Upper lobe of left lung (tissue), 6 donors: ENCODE measurements at regions not wholly inside any gene's neighbourhood (a gene's known extent, or its start where the extent isn't known, plus 50 kb on each side); places are given as distances from the start of the nearest gene placed in this dataset.
A peak's percentile ranks its signal among the peaks of the same experiment; 100 is the strongest.

ENCODE experiments used
- ATAC-seq, 2 donors: fragments of 200-7000 bp; cut with Tn5 transposase; one replicate each; pipeline ENCODE4 v1.9.1; 2022; ENCODE audit warnings: mild to moderate bottlenecking in 2 of 2, moderate library complexity in 2 of 2; ENCODE audit not compliant: low FRiP score in 2 of 2
- DNase-seq, 2 donors: peaks; one replicate each; pipeline ENCODE4 v3.0.0-alpha.2; 2019 to 2020
- H3K27ac ChIP-seq, 4 donors: fragments of 200-600 bp; sonication (generic); one replicate each; pipeline ENCODE4 v1.5.1; 2016 to 2019
- H3K27me3 ChIP-seq, 4 donors: fragments of 200-600 bp; sonication (generic); one replicate each; pipeline ENCODE4 v1.5.1; 2017 to 2019
- H3K36me3 ChIP-seq, 4 donors: fragments of 200-600 bp; sonication (generic); one replicate each; pipeline ENCODE4 v1.5.1; 2016 to 2019
- H3K4me1 ChIP-seq, 4 donors: fragments of 200-600 bp; sonication (generic); one replicate each; pipeline ENCODE4 v1.5.1; 2018 to 2019
- H3K4me3 ChIP-seq, 4 donors: fragments of 200-600 bp; sonication (generic); one replicate each; pipeline ENCODE4 v1.5.1; 2017 to 2019; ENCODE audit warnings: mild to moderate bottlenecking in 2 of 4, moderate library complexity in 1 of 4
- H3K9me3 ChIP-seq, 4 donors: fragments of 200-600 bp; sonication (generic); one replicate each; pipeline ENCODE4 v1.5.1; 2018 to 2019
- EP300 ChIP-seq, 4 donors: sonication (generic); formaldehyde crosslinking; IDR thresholded peaks; one replicate each; pipeline ENCODE4 v1.5.1; 2017; ENCODE audit warnings: antibody characterized with exemption in 4 of 4, control low read depth in 2 of 4
- POLR2A ChIP-seq, 4 donors: fragments of 450-650 bp; IDR thresholded peaks; one replicate each; pipeline ENCODE4 v1.5.1; 2016 to 2017; ENCODE audit warnings: antibody characterized with exemption in 4 of 4, mild to moderate bottlenecking in 2 of 4
- POLR2AphosphoS5 ChIP-seq, 2 donors: sonication (generic); formaldehyde crosslinking; IDR thresholded peaks; one replicate each; pipeline ENCODE4 v1.5.1; 2017; ENCODE audit warnings: antibody characterized with exemption in 2 of 2
- WGBS, 2 donors: methylation state at CpG; one replicate each; pipeline ENCODE4 v1.1.5; 2017 to 2018; 5-methylcytosine and 5-hydroxymethylcytosine counted together
- TF ChIP-seq, protein P1 (sequence below), 6 experiments: fragments of 450-650 bp in 4 of 6; fragments of 200-600 bp in 2 of 6; sonication (generic) in 2 of 6; IDR thresholded peaks; one replicate each; pipeline ENCODE4 v1.5.1; 2016 to 2019; ENCODE audit warnings: antibody characterized with exemption in 6 of 6
- donor health status: DM: no; HTN: no; CAD: no; lungs with moderate emphysema.
- donor health status: DM: no; HTN: yes; CAD: no; lungs with severe emphysema.

DNA sequence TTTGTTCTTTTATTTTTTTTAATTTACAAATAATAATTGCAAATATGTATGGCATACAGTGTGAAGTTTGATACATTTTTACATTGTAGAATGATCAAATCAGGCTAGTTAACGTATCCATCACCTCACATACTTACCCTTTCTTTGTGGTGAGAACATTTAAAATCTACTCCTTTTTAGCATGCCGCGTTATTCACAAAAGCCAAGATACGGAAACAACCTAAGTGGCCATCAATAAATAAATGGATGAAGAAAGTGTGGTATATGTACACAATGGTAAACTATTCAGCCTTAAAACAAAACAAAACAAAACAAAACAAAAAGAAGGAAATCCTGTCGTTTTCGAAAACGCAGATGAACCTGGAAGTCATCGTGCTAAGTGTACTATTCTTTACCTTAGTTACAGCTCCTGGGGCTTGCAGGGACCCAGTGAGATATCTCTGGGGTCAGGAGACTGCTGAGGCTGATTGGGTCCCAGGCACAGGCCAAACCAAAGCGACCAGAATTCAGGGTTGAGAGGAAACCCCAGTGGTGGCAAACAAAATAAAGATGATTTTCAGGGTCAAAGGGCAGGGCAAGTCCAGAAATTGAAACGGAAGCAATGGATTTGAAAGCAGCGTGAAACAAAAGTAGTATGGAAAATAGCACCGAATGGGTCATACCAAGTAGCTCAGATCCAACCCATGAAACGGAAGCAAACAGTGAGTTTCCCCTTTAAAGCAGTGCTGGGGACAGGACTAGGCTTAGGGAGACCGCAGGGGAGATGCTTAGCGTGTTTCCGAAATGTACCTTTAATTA, 188.2 kb downstream of the PLPP3 start:
- no peak overlapping the region for H3K4me3 ChIP-seq
- 80 to 84% methylated on average over 16 of the region's 16 CpGs for WGBS, 2 donors
- DNase-seq (no peak), ATAC-seq (no peak)
- no peaks in the 10 kb centered on the region for H3K27me3 ChIP-seq
- peaks cover 0 to 12% (median 3%) of the 10 kb centered on the region in 4 donors for H3K4me1 ChIP-seq
- H3K9me3 ChIP-seq = no peaks in the 10 kb centered on the region
- no peak for TF ChIP-seq POLR2A (IDR thresholded peaks at IDR 0.05)
- TF ChIP-seq POLR2AphosphoS5 (IDR thresholded peaks at IDR 0.05) = no peak
- TF ChIP-seq, protein P1, sequence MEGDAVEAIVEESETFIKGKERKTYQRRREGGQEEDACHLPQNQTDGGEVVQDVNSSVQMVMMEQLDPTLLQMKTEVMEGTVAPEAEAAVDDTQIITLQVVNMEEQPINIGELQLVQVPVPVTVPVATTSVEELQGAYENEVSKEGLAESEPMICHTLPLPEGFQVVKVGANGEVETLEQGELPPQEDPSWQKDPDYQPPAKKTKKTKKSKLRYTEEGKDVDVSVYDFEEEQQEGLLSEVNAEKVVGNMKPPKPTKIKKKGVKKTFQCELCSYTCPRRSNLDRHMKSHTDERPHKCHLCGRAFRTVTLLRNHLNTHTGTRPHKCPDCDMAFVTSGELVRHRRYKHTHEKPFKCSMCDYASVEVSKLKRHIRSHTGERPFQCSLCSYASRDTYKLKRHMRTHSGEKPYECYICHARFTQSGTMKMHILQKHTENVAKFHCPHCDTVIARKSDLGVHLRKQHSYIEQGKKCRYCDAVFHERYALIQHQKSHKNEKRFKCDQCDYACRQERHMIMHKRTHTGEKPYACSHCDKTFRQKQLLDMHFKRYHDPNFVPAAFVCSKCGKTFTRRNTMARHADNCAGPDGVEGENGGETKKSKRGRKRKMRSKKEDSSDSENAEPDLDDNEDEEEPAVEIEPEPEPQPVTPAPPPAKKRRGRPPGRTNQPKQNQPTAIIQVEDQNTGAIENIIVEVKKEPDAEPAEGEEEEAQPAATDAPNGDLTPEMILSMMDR (IDR thresholded peaks at IDR 0.05) = no peak
- no peak for TF ChIP-seq EP300 (IDR thresholded peaks at IDR 0.05)
- H3K36me3 ChIP-seq = no peaks in the 10 kb centered on the region
- no peak overlapping the region for H3K27ac ChIP-seq

DNA sequence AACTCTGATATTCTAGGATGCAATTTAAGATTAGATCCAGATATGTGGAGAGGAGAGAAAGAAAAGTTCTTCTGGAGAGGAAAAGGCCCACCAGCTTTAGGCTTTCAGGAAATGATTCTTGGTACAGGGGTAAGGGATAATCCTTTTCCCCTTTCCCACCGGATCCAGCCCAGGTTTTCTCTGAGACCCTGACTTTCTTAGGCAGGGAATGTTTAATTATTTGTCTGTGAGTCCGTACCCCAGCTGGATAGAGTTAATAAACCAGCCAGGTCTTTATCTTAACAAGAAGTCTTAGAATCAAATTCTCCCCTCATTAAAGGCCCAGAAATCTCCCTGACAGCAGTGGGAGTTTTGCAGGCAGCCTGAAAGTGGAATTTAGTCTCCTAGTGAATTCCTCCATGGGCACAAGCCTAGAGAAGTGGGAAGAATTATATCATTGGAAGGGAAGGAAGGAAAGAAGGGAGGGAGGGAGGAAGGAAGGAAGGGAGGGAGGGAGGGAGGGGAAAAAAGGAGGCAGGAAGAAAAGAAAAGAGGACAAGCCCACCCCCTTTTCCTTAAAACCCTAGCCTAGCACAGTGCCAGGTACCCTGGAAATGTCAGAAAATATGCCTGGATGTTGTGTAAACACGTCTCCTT, 189.0 kb downstream of the PLPP3 start:
- no peaks in the 10 kb centered on the region for H3K27me3 ChIP-seq
- H3K4me3 ChIP-seq = no peak overlapping the region
- no peaks in the 10 kb centered on the region for H3K9me3 ChIP-seq
- H3K36me3 ChIP-seq = no peaks in the 10 kb centered on the region
- TF ChIP-seq EP300 (IDR thresholded peaks at IDR 0.05) = no peak
- TF ChIP-seq, protein P1 (IDR thresholded peaks at IDR 0.05) = no peak
- TF ChIP-seq POLR2AphosphoS5 (IDR thresholded peaks at IDR 0.05) = no peak
- no peak for TF ChIP-seq POLR2A (IDR thresholded peaks at IDR 0.05)
- H3K4me1 ChIP-seq = peaks cover 0 to 12% (median 3%) of the 10 kb centered on the region in 4 donors
- WGBS, 2 donors = 58 to 64% methylated on average over 3 of the region's 3 CpGs
- peak overlapping the region in 1 of 4 donors; percentile 23 for H3K27ac ChIP-seq
- ATAC-seq = no peak
- no peak for DNase-seq

DNA sequence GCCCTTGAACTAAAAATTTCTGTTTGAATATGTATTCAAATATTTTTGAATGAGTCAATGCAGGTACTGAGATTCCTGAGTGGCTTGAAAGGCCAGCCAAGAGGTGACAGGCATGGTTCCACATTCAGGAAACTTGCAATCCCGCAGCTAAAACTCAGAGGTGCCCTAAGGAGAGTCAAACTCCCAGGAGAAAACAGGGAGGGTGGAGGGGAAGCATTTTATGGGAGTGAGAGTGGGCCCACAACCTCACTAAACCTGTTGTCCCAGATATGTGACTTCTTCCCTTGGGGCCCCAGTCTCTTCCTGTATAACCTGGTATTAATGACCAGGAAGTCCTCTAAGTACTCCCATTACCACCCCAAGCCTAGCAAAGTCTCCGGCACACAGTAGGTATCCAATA, 189.6 kb downstream of the PLPP3 start:
- Histone ChIP-seq H3K27ac (peak overlapping the region in 1 of 4 donors; percentile 23), H3K9me3 (no peaks in the 10 kb centered on the region), H3K36me3 (no peaks in the 10 kb centered on the region), H3K27me3 (no peaks in the 10 kb centered on the region), H3K4me1 (peaks cover 0 to 12% (median 3%) of the 10 kb centered on the region in 4 donors), H3K4me3 (no peak overlapping the region)
- TF ChIP-seq EP300 (IDR thresholded peaks at IDR 0.05) (no peak), POLR2A (IDR thresholded peaks at IDR 0.05) (no peak), POLR2AphosphoS5 (IDR thresholded peaks at IDR 0.05) (no peak)
- TF ChIP-seq, protein P1 (IDR thresholded peaks at IDR 0.05) = no peak
- ATAC-seq = peak in 1 of 2 donors; percentile 70
- WGBS, 2 donors = 62 to 71% methylated on average over 2 of the region's 2 CpGs
- DNase-seq = peak in 1 of 2 donors; percentile 53

DNA sequence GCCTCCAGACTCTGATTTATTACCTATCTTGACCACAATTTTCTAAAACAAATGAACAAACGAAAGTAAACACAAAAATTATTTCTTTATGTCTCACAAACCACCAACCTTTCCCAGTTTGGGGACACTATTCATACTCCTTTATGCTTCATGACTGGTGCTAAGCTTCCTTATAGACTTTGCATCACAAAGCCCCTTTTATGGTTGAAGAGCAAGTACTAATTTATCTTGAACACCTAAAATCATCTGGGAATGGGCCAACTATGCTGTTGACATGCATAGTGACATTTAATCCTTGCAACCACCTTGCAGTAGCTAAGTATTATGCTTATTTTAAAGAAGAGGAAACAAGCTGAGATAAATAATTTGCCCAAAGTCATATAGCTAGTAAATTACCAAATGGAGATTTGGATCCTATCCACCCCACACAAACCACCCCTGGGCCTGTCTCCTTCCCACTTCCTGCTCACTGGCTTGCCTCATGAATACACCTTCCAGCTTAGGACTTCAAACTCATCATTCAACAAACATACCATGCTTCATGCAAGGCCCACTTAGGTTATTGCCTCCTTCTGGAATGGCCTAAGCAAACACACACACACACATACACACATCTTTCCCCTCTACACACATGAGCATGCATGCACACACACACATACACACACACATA, 192.2 kb downstream of the PLPP3 start:
- H3K9me3 ChIP-seq = no peaks in the 10 kb centered on the region
- 67 to 71% methylated on average over 1 of the region's 1 CpG for WGBS, 2 donors
- no peak overlapping the region for H3K4me3 ChIP-seq
- no peak overlapping the region for H3K27ac ChIP-seq
- H3K27me3 ChIP-seq = no peaks in the 10 kb centered on the region
- peaks cover 0 to 12% (median 3%) of the 10 kb centered on the region in 4 donors for H3K4me1 ChIP-seq
- H3K36me3 ChIP-seq = no peaks in the 10 kb centered on the region
- DNase-seq = no peak
- no peak for ATAC-seq
- no peak for TF ChIP-seq POLR2A (IDR thresholded peaks at IDR 0.05)
- no peak for TF ChIP-seq EP300 (IDR thresholded peaks at IDR 0.05)
- no peak for TF ChIP-seq POLR2AphosphoS5 (IDR thresholded peaks at IDR 0.05)
- TF ChIP-seq, protein P1 (IDR thresholded peaks at IDR 0.05) = no peak
